ENCODE measurements at regions not wholly inside any gene's neighbourhood (a gene's known extent, or its start where the extent isn't known, plus 50 kb on each side); places are given as distances from the start of the nearest gene placed in this dataset.
"Not testable (repeated sequence)": the region's sequence is repeated elsewhere in the genome, so short reads cannot be mapped to it uniquely, and the experiment has no call there.

DNA sequence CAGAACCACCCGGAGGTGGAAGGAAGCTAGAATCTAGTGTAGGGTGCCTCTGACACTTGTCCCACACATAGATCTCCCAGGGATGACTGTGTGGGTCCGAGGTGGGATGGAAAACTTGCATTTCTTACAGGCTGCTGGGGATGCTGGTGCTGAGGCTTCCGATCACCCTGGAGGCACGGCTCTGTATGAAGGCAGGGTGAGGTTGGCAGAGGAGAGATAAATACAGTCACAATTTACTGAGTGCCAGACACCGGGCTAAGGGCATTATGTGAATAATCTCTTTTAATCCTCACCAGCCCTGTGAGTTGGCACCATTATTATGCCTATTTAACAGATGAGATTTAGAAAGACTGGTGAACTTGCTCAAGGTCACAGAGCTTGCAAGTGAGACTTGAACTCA is 250.2 kb upstream of the RREB1 start:
- DNase-seq (ENCODE audit: extremely low spot score, insufficient read length, low read depth), result no peak
- no peak for FAIRE-seq

GRCh38 chr6:6858533-6858982 is 249.2 kb upstream of the RREB1 start:
- no peak for FAIRE-seq
- no peak for DNase-seq (ENCODE audit: extremely low spot score, insufficient read length, low read depth)

- FAIRE-seq (no peak), DNase-seq (ENCODE audit: extremely low spot score, insufficient read length, low read depth) (no peak)
Observed at GRCh38 chr6:6859105-6859504, 248.7 kb upstream of the RREB1 start.

DNA sequence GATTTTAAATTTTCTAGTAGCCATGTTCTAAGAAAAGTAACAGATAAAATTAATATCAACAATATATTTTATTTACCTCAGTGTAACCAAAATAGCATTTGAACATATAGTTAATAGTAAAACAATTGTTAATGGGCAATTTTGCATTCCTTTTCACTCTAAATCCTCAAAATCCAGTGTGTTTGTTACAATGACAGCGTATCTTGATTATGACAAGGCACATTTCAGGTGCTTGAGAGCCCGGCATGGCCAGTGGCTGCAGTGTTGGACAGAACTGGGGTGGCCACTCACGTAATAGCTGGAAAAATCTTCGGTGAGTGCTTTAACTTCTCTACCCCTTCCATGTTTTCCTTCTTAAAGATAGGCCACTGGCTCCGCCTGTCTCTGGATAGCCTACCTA is 248.0 kb upstream of the RREB1 start:
- DNase-seq (ENCODE audit: extremely low spot score, insufficient read length, low read depth) (no peak), FAIRE-seq (no peak)

GRCh38 chr6:6860863-6861262 is 246.9 kb upstream of the RREB1 start:
- no peak for FAIRE-seq
- DNase-seq (ENCODE audit: extremely low spot score, insufficient read length, low read depth), result no peak

DNA sequence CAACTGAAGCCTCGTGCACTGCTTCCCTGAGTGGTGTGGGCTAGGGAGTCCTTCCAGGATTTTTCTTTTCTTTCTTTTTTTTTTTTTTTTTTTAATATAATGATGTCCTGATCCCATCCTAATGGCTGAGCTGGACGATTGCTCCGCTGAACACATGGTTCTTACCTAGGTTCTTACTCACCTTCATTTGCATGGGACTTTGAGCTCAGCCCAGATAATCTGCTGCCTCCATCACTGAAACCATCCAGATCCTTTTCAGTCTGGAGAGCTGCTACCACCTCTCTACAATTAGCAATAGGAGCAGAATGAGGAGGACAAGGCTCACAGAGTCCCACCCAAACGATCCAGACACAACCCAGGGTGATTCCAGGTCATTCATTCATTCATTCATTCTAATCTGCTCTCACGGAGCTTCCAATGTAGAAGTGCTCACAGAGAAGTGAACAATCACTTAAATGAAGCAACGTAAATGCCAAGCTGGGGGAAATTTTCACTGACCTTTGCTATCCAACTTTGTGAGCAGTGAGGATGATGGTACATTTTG is 246.3 kb upstream of the RREB1 start:
- no peak for FAIRE-seq
- no peak for DNase-seq (ENCODE audit: extremely low spot score, insufficient read length, low read depth)

- FAIRE-seq, result no peak
Observed at GRCh38 chr6:6861995-6862394, 245.8 kb upstream of the RREB1 start.

DNA sequence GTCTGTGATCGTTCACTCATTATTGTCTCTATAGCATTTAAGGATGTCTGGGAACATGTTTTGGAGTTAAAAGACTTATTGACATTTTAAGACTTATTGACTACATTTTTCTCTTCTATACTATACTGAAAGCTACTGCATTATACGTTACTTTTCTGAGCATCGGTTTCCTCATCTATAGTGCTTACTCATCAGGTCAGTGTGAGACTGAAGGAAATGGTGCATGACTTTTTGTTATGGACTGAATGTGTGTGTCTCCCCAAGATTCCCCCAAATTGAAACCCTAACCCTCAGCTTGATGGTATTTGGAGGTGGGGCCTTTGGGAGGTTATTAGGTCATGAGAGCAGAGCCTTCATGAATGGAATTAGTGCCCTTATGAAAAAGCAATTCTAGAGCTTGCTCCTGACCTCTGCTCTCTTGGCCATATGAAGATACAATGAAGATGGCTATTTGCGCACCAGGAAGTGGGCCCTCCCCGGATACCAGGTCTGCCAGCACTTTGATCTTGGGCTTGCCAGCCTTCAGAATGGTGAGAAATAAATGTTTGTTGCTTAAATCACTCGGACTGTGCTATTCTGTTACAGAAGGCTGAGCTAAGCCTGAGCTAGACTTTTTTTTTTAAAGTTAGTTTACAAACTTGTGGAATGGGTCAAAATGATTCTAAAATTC is 243.7 kb upstream of the RREB1 start:
- DNase-seq (ENCODE audit: extremely low spot score, insufficient read length, low read depth), result no peak
- FAIRE-seq, result no peak

More at GRCh38 chr6:6861995-6862394, 245.8 kb upstream of the RREB1 start:
- no peak for DNase-seq (ENCODE audit: extremely low spot score, insufficient read length, low read depth)

GRCh38 chr6:6865611-6866010 is 242.2 kb upstream of the RREB1 start:
- FAIRE-seq (no peak), DNase-seq (ENCODE audit: extremely low spot score, insufficient read length, low read depth) (no peak)

GRCh38 chr6:6866656-6867403 is 240.9 kb upstream of the RREB1 start:
- DNase-seq (ENCODE audit: extremely low spot score, insufficient read length, low read depth), result no peak
- FAIRE-seq, result no peak

DNA sequence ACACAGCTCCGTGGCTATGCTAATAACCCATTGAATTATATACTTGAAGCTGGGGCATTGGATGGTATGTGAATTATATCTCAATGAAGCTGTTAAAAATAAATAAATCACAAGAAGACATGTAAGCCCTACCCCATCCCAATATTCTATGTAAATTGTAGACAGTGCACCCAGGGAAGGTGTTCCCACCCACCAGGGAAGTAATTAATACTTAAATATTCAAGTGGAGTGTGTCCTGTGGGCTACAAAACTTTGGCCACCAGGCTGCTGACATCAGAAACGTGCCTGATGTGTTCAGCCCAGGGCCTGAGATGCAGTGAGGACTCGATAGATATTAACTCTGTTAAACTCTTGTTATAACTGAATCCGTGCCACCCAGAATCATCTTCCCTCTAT is 240.4 kb upstream of the RREB1 start:
- FAIRE-seq (no peak), DNase-seq (ENCODE audit: extremely low spot score, insufficient read length, low read depth) (no peak)

GRCh38 chr6:6869094-6869493 is 238.7 kb upstream of the RREB1 start:
- DNase-seq (ENCODE audit: extremely low spot score, insufficient read length, low read depth), result no peak
- no peak for FAIRE-seq

GRCh38 chr6:6870921-6871320 is 236.8 kb upstream of the RREB1 start:
- DNase-seq (ENCODE audit: extremely low spot score, insufficient read length, low read depth), result no peak
- FAIRE-seq, result no peak

GRCh38 chr6:6872459-6873344 is 235.1 kb upstream of the RREB1 start:
- DNase-seq (ENCODE audit: extremely low spot score, insufficient read length, low read depth) (no peak), FAIRE-seq (no peak)

DNA sequence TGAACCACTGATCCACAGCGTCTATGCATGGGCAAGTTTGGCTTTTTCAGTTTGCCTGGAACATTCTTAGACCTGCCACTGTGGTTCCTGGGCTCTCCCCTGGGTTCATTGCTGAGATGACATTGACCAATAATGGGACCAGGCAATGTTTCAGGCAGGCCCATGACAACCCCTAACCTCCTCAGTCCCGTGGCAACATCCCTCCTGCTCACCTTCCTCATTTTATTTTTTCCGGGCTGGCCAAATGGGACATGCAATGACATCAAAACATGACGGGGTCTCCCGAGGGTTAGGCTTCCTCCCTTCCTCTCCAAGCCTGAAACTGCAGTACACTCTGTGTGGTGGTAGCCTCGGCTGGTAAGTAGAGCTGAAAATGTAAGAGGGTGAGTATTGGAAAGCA is 234.0 kb upstream of the RREB1 start:
- no peak for DNase-seq (ENCODE audit: extremely low spot score, insufficient read length, low read depth)

GRCh38 chr6:6875818-6876470 is 231.8 kb upstream of the RREB1 start:
- DNase-seq (ENCODE audit: extremely low spot score, insufficient read length, low read depth) (no peak), FAIRE-seq (no peak)

More for the DNA sequence above, 234.0 kb upstream of the RREB1 start:
- FAIRE-seq, result no peak

GRCh38 chr6:6877792-6878191 is 230.0 kb upstream of the RREB1 start:
- not testable (repeated sequence) for DNase-seq (ENCODE audit: extremely low spot score, insufficient read length, low read depth); FAIRE-seq

DNA sequence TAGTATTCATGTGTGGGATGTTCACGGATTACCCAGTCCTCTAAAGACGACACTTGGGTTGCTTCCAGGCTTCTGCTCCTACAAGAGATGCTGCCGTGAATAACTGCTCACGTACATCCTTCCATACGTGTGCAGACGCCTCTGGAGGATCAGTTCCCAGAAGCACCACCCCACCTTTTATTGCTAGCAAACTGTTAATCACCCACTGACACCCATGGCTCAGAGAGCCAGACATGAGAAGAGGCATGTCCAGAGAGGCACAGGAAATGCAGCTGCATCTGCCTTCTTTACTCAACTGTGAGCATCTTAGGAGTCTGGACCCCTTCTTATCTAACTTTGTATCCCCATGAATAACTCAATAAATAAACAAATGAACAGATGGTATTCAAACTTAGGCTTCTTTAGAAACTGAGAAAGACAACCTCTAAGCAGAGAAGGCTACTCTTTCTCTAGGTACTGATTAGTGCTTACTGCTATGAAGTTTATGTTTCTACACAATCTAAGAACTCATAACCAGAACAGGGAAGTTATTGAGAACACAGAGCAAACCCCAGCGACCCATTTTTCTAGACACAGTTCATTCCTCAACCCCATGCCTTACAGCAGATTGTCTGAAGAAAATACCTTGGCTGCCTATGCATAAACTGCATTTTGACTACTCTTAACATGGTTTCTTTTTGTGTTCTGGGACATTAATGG is 228.7 kb upstream of the RREB1 start:
- FAIRE-seq, result no peak
- no peak for DNase-seq (ENCODE audit: extremely low spot score, insufficient read length, low read depth)

DNA sequence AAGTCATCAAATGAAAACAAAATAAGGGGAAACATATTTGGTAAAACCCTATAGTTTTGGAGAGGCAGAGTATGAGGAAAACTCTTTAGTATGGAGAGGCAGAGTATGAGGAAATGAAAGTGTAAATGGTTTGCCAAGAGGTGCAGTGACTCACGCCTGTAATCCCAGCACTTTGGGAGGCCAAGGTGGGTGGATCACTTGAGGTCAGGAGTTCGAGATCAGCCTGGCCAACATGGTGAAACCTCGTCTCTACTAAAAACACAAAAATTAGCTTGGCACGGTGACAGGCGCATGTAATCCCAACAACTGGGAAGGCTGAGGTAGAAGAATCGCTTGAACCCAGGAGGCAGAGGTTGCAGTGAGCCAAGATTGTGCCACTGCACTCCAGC is 228.2 kb upstream of the RREB1 start:
- DNase-seq (ENCODE audit: extremely low spot score, insufficient read length, low read depth), result not testable (repeated sequence)

More for the DNA sequence above, 228.2 kb upstream of the RREB1 start:
- not testable (repeated sequence) for FAIRE-seq

Measured in GM18507 (cell line).